ENCODE measurements at regions not wholly inside any gene's neighbourhood (a gene's known extent, or its start where the extent isn't known, plus 50 kb on each side); places are given as distances from the start of the nearest gene placed in this dataset.

DNA sequence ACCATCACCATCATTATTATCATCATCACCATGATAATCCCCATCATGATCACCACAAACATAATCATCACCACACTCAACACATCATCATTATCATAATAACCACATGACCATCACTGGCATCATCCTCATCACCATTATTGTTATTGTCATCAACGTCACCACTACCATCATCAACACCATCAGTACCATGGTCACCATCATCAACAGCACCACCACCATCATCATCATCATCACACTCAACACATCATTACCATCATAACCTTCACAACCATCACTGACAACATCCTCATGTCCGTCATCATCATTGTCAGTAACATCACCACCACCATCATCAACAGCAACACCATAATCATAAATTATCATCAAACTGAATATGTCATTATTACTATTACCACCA is 73.2 kb downstream of the MBD3L1 start:
- DNase-seq: no peak
- no peaks in the 10 kb centered on the region for H3K4me1 ChIP-seq
- TF ChIP-seq CTCF (IDR thresholded peaks at IDR 0.05): no peak

DNA sequence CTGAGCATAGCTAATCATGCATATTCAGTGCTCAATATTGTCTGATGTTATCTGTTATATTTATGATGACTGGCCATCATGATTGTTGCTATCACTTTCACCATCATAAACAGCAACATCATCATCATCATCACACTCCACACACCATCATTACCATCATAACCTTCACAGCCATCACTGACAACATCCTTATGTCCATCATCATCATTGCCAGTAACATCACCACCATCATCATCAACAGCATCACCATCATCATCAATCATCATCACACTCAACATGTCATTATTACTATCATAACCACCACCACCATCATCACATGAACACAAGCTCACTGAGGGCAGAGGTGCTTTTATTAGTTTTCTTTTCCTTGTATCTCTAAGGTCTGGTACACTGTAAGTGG is 75.9 kb downstream of the MBD3L1 start:
- H3K9me3 ChIP-seq: no peaks in the 10 kb centered on the region
- no peaks in the 10 kb centered on the region for H3K4me1 ChIP-seq
- intact Hi-C loops (cut with DNase I): no loop called here
- H3K36me3 ChIP-seq: no peaks in the 10 kb centered on the region
- H3K27ac ChIP-seq: no peak overlapping the region
- DNase-seq (no peak), ATAC-seq (no peak)
- H3K27me3 ChIP-seq: no peaks in the 10 kb centered on the region
- H3K4me3 ChIP-seq: no peak overlapping the region
- TF ChIP-seq CTCF (IDR thresholded peaks at IDR 0.05): no peak

More for the DNA sequence above, 73.2 kb downstream of the MBD3L1 start:
- Histone ChIP-seq H3K27me3 (no peaks in the 10 kb centered on the region), H3K36me3 (no peaks in the 10 kb centered on the region), H3K9me3 (no peaks in the 10 kb centered on the region), H3K4me3 (no peak overlapping the region), H3K27ac (no peak overlapping the region)
- intact Hi-C loops (cut with DNase I): no loop called here
- ATAC-seq: no peak

GRCh38 chr19:8910775-8911414 is 78.7 kb downstream of the MBD3L1 start:
- Histone ChIP-seq H3K4me3 (no peak overlapping the region), H3K9me3 (no peaks in the 10 kb centered on the region), H3K27me3 (no peaks in the 10 kb centered on the region), H3K4me1 (no peaks in the 10 kb centered on the region), H3K27ac (no peak overlapping the region), H3K36me3 (no peaks in the 10 kb centered on the region)
- DNase-seq: no peak
- intact Hi-C loops (cut with DNase I): no loop called here
- ATAC-seq: no peak
- TF ChIP-seq CTCF (IDR thresholded peaks at IDR 0.05): no peak

- H3K36me3 ChIP-seq: no peaks in the 10 kb centered on the region
- H3K4me1 ChIP-seq: no peaks in the 10 kb centered on the region
- TF ChIP-seq CTCF (IDR thresholded peaks at IDR 0.05): no peak
- no peak overlapping the region for H3K4me3 ChIP-seq
- DNase-seq (no peak), ATAC-seq (no peak)
- intact Hi-C loops (cut with DNase I): no loop called here
- no peaks in the 10 kb centered on the region for H3K9me3 ChIP-seq
- no peaks in the 10 kb centered on the region for H3K27me3 ChIP-seq
- H3K27ac ChIP-seq: no peak overlapping the region
Observed at GRCh38 chr19:8915997-8916396, 83.8 kb downstream of the MBD3L1 start.

- no peak for TF ChIP-seq CTCF (IDR thresholded peaks at IDR 0.05)
- Histone ChIP-seq H3K9me3 (no peaks in the 10 kb centered on the region), H3K27ac (no peak overlapping the region), H3K4me1 (no peaks in the 10 kb centered on the region), H3K27me3 (no peaks in the 10 kb centered on the region), H3K4me3 (no peak overlapping the region), H3K36me3 (no peaks in the 10 kb centered on the region)
- intact Hi-C loops (cut with DNase I): no loop called here
- DNase-seq (no peak), ATAC-seq (no peak)
Observed at GRCh38 chr19:8922591-8922990, 87.6 kb downstream of the MUC16 start.

GRCh38 chr19:8924283-8924682 is 85.9 kb downstream of the MUC16 start:
- no peaks in the 10 kb centered on the region for H3K4me1 ChIP-seq
- H3K9me3 ChIP-seq: no peaks in the 10 kb centered on the region
- no peaks in the 10 kb centered on the region for H3K36me3 ChIP-seq
- no peak for DNase-seq
- no peak overlapping the region for H3K4me3 ChIP-seq
- H3K27ac ChIP-seq: no peak overlapping the region
- TF ChIP-seq CTCF (IDR thresholded peaks at IDR 0.05): no peak
- ATAC-seq: no peak
- H3K27me3 ChIP-seq: no peaks in the 10 kb centered on the region
- intact Hi-C loops (cut with DNase I): no loop called here

Measured in upper lobe of right lung (tissue), 1 donor.